ENCODE measurements at regions not wholly inside any gene's neighbourhood (a gene's known extent, or its start where the extent isn't known, plus 50 kb on each side); places are given as distances from the start of the nearest gene placed in this dataset.

GRCh38 chr4:121227341-121227792, 63.2 kb upstream of the TNIP3 start:
- Histone ChIP-seq H3K9ac (ENCODE audit: low read depth in 1 of 2, low read length in 2 of 2) (no peak overlapping the region), H3K4me1 (ENCODE audit: control insufficient read depth in 4 of 4, insufficient read depth in 4 of 4, low read length in 3 of 4) (no peaks in the 10 kb centered on the region), H3K27ac (ENCODE audit: low read depth in 1 of 2, low read length in 2 of 2) (no peak overlapping the region), H3K4me3 (ENCODE audit: low read depth in 1 of 3, low read length in 3 of 3) (no peak overlapping the region), H3K27me3 (ENCODE audit: control insufficient read depth in 4 of 4, insufficient read depth in 4 of 4, low read length in 3 of 4) (no peaks in the 10 kb centered on the region), H3K36me3 (ENCODE audit: control insufficient read depth in 4 of 4, insufficient read depth in 3 of 4, low read depth in 1 of 4, low read length in 3 of 4) (no peaks in the 10 kb centered on the region), H3K9me3 (ENCODE audit: control insufficient read depth in 4 of 4, low read length in 3 of 4) (no peaks in the 10 kb centered on the region)
- DNase-seq (ENCODE audit: low spot score), result no peak
- TF ChIP-seq FOXA1 (IDR thresholded peaks at IDR 0.05) (no peak), TAF1 (conservative IDR thresholded peaks at IDR 0.05) (no peak), SP1 (IDR thresholded peaks at IDR 0.05) (no peak), EGR1 (IDR thresholded peaks at IDR 0.05; ENCODE audit: low read depth in 2 of 2) (no peak), NR2F2 (IDR thresholded peaks at IDR 0.05) (no peak), GABPA (IDR thresholded peaks at IDR 0.05 in 1 of 2, conservative IDR thresholded peaks at IDR 0.05 in 1 of 2) (no peak), ZBTB33 (IDR thresholded peaks at IDR 0.05) (no peak), HNF4G (IDR thresholded peaks at IDR 0.05) (no peak), JUND (IDR thresholded peaks at IDR 0.05) (no peak), ATF3 (IDR thresholded peaks at IDR 0.05) (no peak), HNF4A (conservative IDR thresholded peaks at IDR 0.05) (no peak)
- WGBS, result 87% methylated on average over 3 of the region's 3 CpGs

- no peaks in the 10 kb centered on the region for H3K9me3 ChIP-seq (ENCODE audit: control insufficient read depth in 4 of 4, low read length in 3 of 4)
- DNase-seq (ENCODE audit: low spot score), result no peak
- H3K36me3 ChIP-seq (ENCODE audit: control insufficient read depth in 4 of 4, insufficient read depth in 3 of 4, low read depth in 1 of 4, low read length in 3 of 4), result no peaks in the 10 kb centered on the region
- H3K27me3 ChIP-seq (ENCODE audit: control insufficient read depth in 4 of 4, insufficient read depth in 4 of 4, low read length in 3 of 4), result no peaks in the 10 kb centered on the region
- 61% methylated on average over 4 of the region's 4 CpGs for WGBS
- no peaks in the 10 kb centered on the region for H3K4me1 ChIP-seq (ENCODE audit: control insufficient read depth in 4 of 4, insufficient read depth in 4 of 4, low read length in 3 of 4)
- no peak for TF ChIP-seq NR2F2 (IDR thresholded peaks at IDR 0.05)
- no peak for TF ChIP-seq FOXA2 (IDR thresholded peaks at IDR 0.05)
- TF ChIP-seq SP1 (IDR thresholded peaks at IDR 0.05), result no peak
- no peak for TF ChIP-seq TAF1 (conservative IDR thresholded peaks at IDR 0.05)
- TF ChIP-seq RXRA (IDR thresholded peaks at IDR 0.05), result no peak
- no peak for TF ChIP-seq ZBTB33 (IDR thresholded peaks at IDR 0.05)
- TF ChIP-seq JUND (IDR thresholded peaks at IDR 0.05), result no peak
- no peak for TF ChIP-seq REST (IDR thresholded peaks at IDR 0.05)
- TF ChIP-seq GABPA (IDR thresholded peaks at IDR 0.05 in 1 of 2, conservative IDR thresholded peaks at IDR 0.05 in 1 of 2), result no peak
- no peak for TF ChIP-seq CTCF (IDR thresholded peaks at IDR 0.05; ENCODE audit: low read depth, low read length, missing input control)
- no peak for TF ChIP-seq ATF3 (IDR thresholded peaks at IDR 0.05)
- TF ChIP-seq EGR1 (IDR thresholded peaks at IDR 0.05; ENCODE audit: low read depth in 2 of 2), result no peak
- no peak for TF ChIP-seq MAX (IDR thresholded peaks at IDR 0.05)
- no peak for TF ChIP-seq RAD21 (IDR thresholded peaks at IDR 0.05)
- TF ChIP-seq HNF4A (conservative IDR thresholded peaks at IDR 0.05), result no peak
- no peak for TF ChIP-seq YY1 (IDR thresholded peaks at IDR 0.05)
- no peak for TF ChIP-seq FOXA1 (IDR thresholded peaks at IDR 0.05)
- TF ChIP-seq HNF4G (IDR thresholded peaks at IDR 0.05), result no peak
- H3K4me3 ChIP-seq (ENCODE audit: low read depth in 1 of 3, low read length in 3 of 3), result no peak overlapping the region
- no peak overlapping the region for H3K27ac ChIP-seq (ENCODE audit: low read depth in 1 of 2, low read length in 2 of 2)
- H3K9ac ChIP-seq (ENCODE audit: low read depth in 1 of 2, low read length in 2 of 2), result no peak overlapping the region
Measured at GRCh38 chr4:121226362-121226761, 62.2 kb upstream of the TNIP3 start.
